A673 (cell line): ENCODE measurements at regions not wholly inside any gene's neighbourhood (a gene's known extent, or its start where the extent isn't known, plus 50 kb on each side); places are given as distances from the start of the nearest gene placed in this dataset.

Source experiments
- CTCF ChIP-seq: fragments of 300-800, 200-600 bp; sonication (generic); conservative IDR thresholded peaks from 2 replicates; pipeline ENCODE4 v1.5.1; 2017; ENCODE audit warnings: low read depth, mild to moderate bottlenecking, antibody characterized with exemption, low read length, moderate library complexity, mixed read lengths
- EZH2 ChIP-seq: fragments of 200-600 bp; sonication (generic); IDR thresholded peaks from 2 replicates; pipeline ENCODE4 v1.6.1; 2017; ENCODE audit warnings: borderline replicate concordance, low read depth, mild to moderate bottlenecking, mixed read lengths, antibody characterized with exemption, low read length; ENCODE audit not compliant: poor library complexity, severe bottlenecking

- TF ChIP-seq CTCF (no peak), EZH2 (no peak)
Observed at GRCh38 chr18:34648269-34648985, 61.7 kb upstream of the DTNA start.
